ENCODE measurements at regions not wholly inside any gene's neighbourhood (a gene's known extent, or its start where the extent isn't known, plus 50 kb on each side); places are given as distances from the start of the nearest gene placed in this dataset.

GRCh38 chr9:93730648-93731047, 154.3 kb downstream of the PHF2 start:
- no peak for DNase-seq (ENCODE audit: low read depth in 2 of 2, low spot score in 1 of 2)

- no peak for DNase-seq (ENCODE audit: low read depth in 2 of 2, low spot score in 1 of 2)
Measured at GRCh38 chr9:93730217-93730616, 153.8 kb downstream of the PHF2 start.
